SK-N-SH (cell line): ENCODE measurements at regions not wholly inside any gene's neighbourhood (a gene's known extent, or its start where the extent isn't known, plus 50 kb on each side); places are given as distances from the start of the nearest gene placed in this dataset.

Source experiments
- CTCF ChIA-PET: fragments of 300-600, 350-600 bp; formaldehyde crosslinking; extraction: SDS; loops from one replicate; lab custom pipeline; 2021; lab: Yijun Ruan, JAX
- POLR2A ChIA-PET: fragments of 350-600 bp; sonication (Branson Sonifier 250); formaldehyde crosslinking; extraction: SDS; loops from one replicate; lab custom pipeline; 2020; ENCODE audit warnings: antibody characterized with exemption, inconsistent platforms; lab: Yijun Ruan, JAX
- DNase-seq: peaks from one replicate; pipeline ENCODE4 v3.0.0; 2012
- H2AFZ ChIP-seq: fragments of 200-600 bp; sonication (generic); 2 replicates; pipeline ENCODE4 v1.8.1; 2016; ENCODE audit warnings: antibody characterized with exemption, mild to moderate bottlenecking, low read depth
- H3F3A ChIP-seq: fragments of 200-600 bp; sonication (generic); replicated peaks from 2 replicates; pipeline ENCODE3; 2016; ENCODE audit warnings: antibody characterized with exemption, mild to moderate bottlenecking; ENCODE audit not compliant: insufficient read depth
- H3K27ac ChIP-seq, 2 experiments: fragments of 200-500 bp in 1 of 2; fragments of 200-600 bp in 1 of 2; sonication (Bioruptor generic) in 1 of 2; sonication (generic), shearing (Covaris generic) in 1 of 2; 2 replicates each; pipeline versions ENCODE4 v1.5.1 to v1.6.1; 2014 to 2016; ENCODE audit warnings: low read depth in 2 of 2, inconsistent platforms in 1 of 2, low read length in 1 of 2, mild to moderate bottlenecking in 1 of 2, mixed read lengths in 1 of 2
- H3K27me3 ChIP-seq: fragments of 200-600 bp; sonication (generic), shearing (Covaris generic); 2 replicates; pipeline ENCODE4 v1.6.1; 2016; ENCODE audit warnings: mixed run types; ENCODE audit not compliant: insufficient read depth
- H3K36me3 ChIP-seq, 2 experiments: fragments of 200-500 bp in 1 of 2; fragments of 200-600 bp in 1 of 2; sonication (Bioruptor generic) in 1 of 2; sonication (generic) in 1 of 2; replicated peaks in 1 of 2; 2 replicates each; pipeline versions ENCODE3 to v1.5.1; 2014 to 2016; ENCODE audit warnings: low read length in 1 of 2, mild to moderate bottlenecking in 1 of 2; ENCODE audit not compliant: insufficient read depth in 2 of 2, control insufficient read depth in 1 of 2
- H3K4me1 ChIP-seq, 2 experiments: fragments of 200-500 bp in 1 of 2; fragments of 200-600 bp in 1 of 2; sonication (Bioruptor generic) in 1 of 2; sonication (generic), shearing (Covaris generic) in 1 of 2; 2 replicates each; pipeline versions ENCODE4 v1.5.1 to v1.6.1; 2014 to 2016; ENCODE audit warnings: low read depth in 1 of 2, low read length in 1 of 2, mixed run types in 1 of 2; ENCODE audit not compliant: insufficient read depth in 2 of 2, control insufficient read depth in 1 of 2
- H3K4me2 ChIP-seq: fragments of 200-600 bp; sonication (generic), shearing (Covaris generic); 2 replicates; pipeline ENCODE4 v1.6.1; 2017; ENCODE audit warnings: mixed run types
- H3K4me3 ChIP-seq, 2 experiments: fragments of 200-500 bp in 1 of 2; fragments of 200-600 bp in 1 of 2; sonication (Bioruptor generic) in 1 of 2; sonication (generic), shearing (Covaris generic) in 1 of 2; 2 replicates each; pipeline versions ENCODE4 v1.5.1 to v1.8.1; 2014 to 2016; ENCODE audit warnings: low read depth in 2 of 2, inconsistent platforms in 1 of 2, low read length in 1 of 2, mild to moderate bottlenecking in 1 of 2, mixed read lengths in 1 of 2, moderate library complexity in 1 of 2
- H3K79me2 ChIP-seq: fragments of 200-600 bp; sonication (generic); 2 replicates; pipeline ENCODE4 v1.8.1; 2017; ENCODE audit warnings: mild to moderate bottlenecking; ENCODE audit not compliant: insufficient read depth
- H3K9ac ChIP-seq: fragments of 200-600 bp; sonication (generic); 2 replicates; pipeline ENCODE4 v1.6.1; 2017; ENCODE audit warnings: mixed run types
- H3K9me2 ChIP-seq: fragments of 200-600 bp; sonication (generic); 2 replicates; pipeline ENCODE4 v1.6.1; 2017; ENCODE audit warnings: mixed run types
- H3K9me3 ChIP-seq: fragments of 200-600 bp; sonication (generic); 2 replicates; pipeline ENCODE4 v1.6.1; 2017; ENCODE audit warnings: mixed run types, mild to moderate bottlenecking, moderate library complexity
- H4K20me1 ChIP-seq: fragments of 200-600 bp; sonication (generic); 2 replicates; pipeline ENCODE4 v1.6.1; 2017; ENCODE audit warnings: mild to moderate bottlenecking, mixed run types; ENCODE audit not compliant: insufficient read depth
- CHD2 ChIP-seq: fragments of 150-350 bp; IDR thresholded peaks from 2 replicates; pipeline ENCODE4 v1.6.1; 2018; ENCODE audit warnings: low read length; ENCODE audit not compliant: partially characterized antibody
- CTCF ChIP-seq: fragments of 200-600 bp; sonication (generic); IDR thresholded peaks from 2 replicates; pipeline ENCODE4 v1.6.1; 2017; ENCODE audit warnings: antibody characterized with exemption, mild to moderate bottlenecking, moderate library complexity
- FOSL2 ChIP-seq: IDR thresholded peaks from 2 replicates; pipeline ENCODE4 v1.4.0; 2012; ENCODE audit warnings: low read depth, mild to moderate bottlenecking, moderate library complexity, borderline replicate concordance
- FOXM1 ChIP-seq: IDR thresholded peaks from 2 replicates; pipeline ENCODE4 v1.4.0; 2012; ENCODE audit warnings: low read depth, mild to moderate bottlenecking
- GABPA ChIP-seq: IDR thresholded peaks from 2 replicates; pipeline ENCODE4 v1.4.0; 2012; ENCODE audit warnings: low read depth, mild to moderate bottlenecking
- GATA2 ChIP-seq: sonication (generic); formaldehyde crosslinking; IDR thresholded peaks from 2 replicates; pipeline ENCODE4 v1.5.0; 2020; ENCODE audit warnings: mild to moderate bottlenecking, missing genetic modification reagents
- MAX ChIP-seq: IDR thresholded peaks from 2 replicates; pipeline ENCODE4 v1.4.0; 2012; ENCODE audit warnings: low read depth
- MXI1 ChIP-seq: IDR thresholded peaks from 2 replicates; pipeline ENCODE4 v1.6.1; 2012; ENCODE audit warnings: mild to moderate bottlenecking, low read depth, low read length, improper control_type of control experiment
- NFIC ChIP-seq: IDR thresholded peaks from 2 replicates; pipeline ENCODE4 v1.4.0; 2012; ENCODE audit warnings: borderline replicate concordance
- POLR2AphosphoS5 ChIP-seq: IDR thresholded peaks from 2 replicates; pipeline ENCODE4 v1.6.1; 2012; ENCODE audit warnings: low read depth, low read length
- RAD21 ChIP-seq: IDR thresholded peaks from 2 replicates; pipeline ENCODE4 v1.6.1; 2012; ENCODE audit warnings: mild to moderate bottlenecking, low read length
- RCOR1 ChIP-seq: fragments of 150-350 bp; IDR thresholded peaks from 2 replicates; pipeline ENCODE4 v1.6.1; 2017; ENCODE audit warnings: antibody characterized with exemption, low read length
- RFX5 ChIP-seq: IDR thresholded peaks from 2 replicates; pipeline ENCODE4 v1.6.1; 2012; ENCODE audit warnings: mild to moderate bottlenecking, improper control_type of control experiment, low read length
- RXRA ChIP-seq: IDR thresholded peaks from 2 replicates; pipeline ENCODE4 v1.4.0; 2012; ENCODE audit warnings: low read depth, mild to moderate bottlenecking, borderline replicate concordance
- USF1 ChIP-seq: IDR thresholded peaks from 2 replicates; pipeline ENCODE4 v1.4.0; 2012; ENCODE audit warnings: low read depth, borderline replicate concordance
- USF2 ChIP-seq: fragments of 150-350 bp; IDR thresholded peaks from 2 replicates; pipeline ENCODE4 v1.6.1; 2017; ENCODE audit warnings: antibody characterized with exemption, low read length, low read depth, borderline replicate concordance
- ZBTB33 ChIP-seq: IDR thresholded peaks from 2 replicates; pipeline ENCODE4 v1.4.0; 2012; ENCODE audit warnings: low read depth, borderline replicate concordance
- WGBS: methylation state at CpG from one replicate; pipeline ENCODE4 v1.1.6; 2017; ENCODE audit warnings: low lambda C conversion rate; 5-methylcytosine and 5-hydroxymethylcytosine counted together

- TF ChIP-seq RXRA (no peak), GABPA (no peak), USF1 (no peak), CHD2 (no peak), FOSL2 (no peak)
Observed at GRCh38 chr2:19667536-19667949, 234.2 kb downstream of the TTC32 start (continued).

GRCh38 chr2:19667085-19667484 lies 234.7 kb downstream of the TTC32 start:
- Histone ChIP-seq H3K36me3 (no peaks in the 10 kb centered on the region), H3K9ac (no peak overlapping the region), H3K9me3 (no peaks in the 10 kb centered on the region), H3K4me1 (no peaks in the 10 kb centered on the region), H3K27ac (no peak overlapping the region), H3K79me2 (no peaks in the 10 kb centered on the region), H3F3A (no peaks in the 10 kb centered on the region), H4K20me1 (no peaks in the 10 kb centered on the region), H3K27me3 (peaks cover 21% of the 10 kb centered on the region; the same call in 1 of the 2 replicates), H3K4me3 (no peak overlapping the region), H3K9me2 (no peaks in the 10 kb centered on the region), H2AFZ (no peak overlapping the region), H3K4me2 (no peak overlapping the region)
- ChIA-PET POLR2A (no interaction called here), CTCF (interaction anchor here (0.7 to 1.2 kb wide), 4 partner anchors 9 to 98 kb away, joined by 3 read pairs; no protein-coding TSS in a partner anchor)
- no peak for DNase-seq
- 58% methylated on average over 3 of the region's 3 CpGs for WGBS
- TF ChIP-seq RFX5: no peak
- no peak for TF ChIP-seq NFIC
- no peak for TF ChIP-seq GATA2 (CRISPR knock-in tag)
- no peak for TF ChIP-seq MXI1
- TF ChIP-seq POLR2AphosphoS5: no peak
- TF ChIP-seq MAX: 0 out of 2 replicates have a peak, but pooled peaks have one; percentile 50
- no peak for TF ChIP-seq USF2
- TF ChIP-seq CTCF: peak; percentile 46
- peak; percentile 45 for TF ChIP-seq RAD21
- TF ChIP-seq FOXM1: no peak
- TF ChIP-seq RCOR1: no peak
- TF ChIP-seq ZBTB33: no peak
